K562 (cell line): ENCODE measurements at regions not wholly inside any gene's neighbourhood (a gene's known extent, or its start where the extent isn't known, plus 50 kb on each side); places are given as distances from the start of the nearest gene placed in this dataset.

Experiments
- ATAC-seq: fragments of 200-7000 bp; cut with Tn5 transposase; 3 replicates; pipeline ENCODE4 v1.9.1; 2020; ENCODE audit warnings: moderate library complexity
- BruUV-seq: library from RNA; stranded (reverse); fragments of 400-500 nt; replicated peaks from 2 replicates; lab custom pipeline; 2021; lab: Mats Ljungman, UMichigan
- CTCF ChIA-PET: fragments of 300-600 bp; formaldehyde crosslinking; extraction: SDS; loops from one replicate; lab custom pipeline; 2021; ENCODE audit warnings: low intra/inter-chr PET ratio; lab: Yijun Ruan, JAX
- POLR2A ChIA-PET: fragments of 300-600, 350-650 bp; sonication (Branson Sonifier 250); formaldehyde crosslinking; extraction: SDS; loops from one replicate; lab custom pipeline; 2021; ENCODE audit warnings: antibody characterized with exemption, inconsistent platforms; lab: Yijun Ruan, JAX
- DNase-seq, 4 experiments: peaks; one replicate each; pipeline versions ENCODE4 v3.0.0 to v3.0.0-alpha.2; 2011 to 2018; ENCODE audit warnings: low spot score in 3 of 4, mixed read lengths in 3 of 4; ENCODE audit errors: extremely low read depth in 1 of 4
- FAIRE-seq: peaks from 2 replicates; lab custom pipeline; 2011; peaks lifted over from hg19 to GRCh38; lab: Jason Lieb, UNC
- H2AFZ ChIP-seq: 2 replicates; pipeline ENCODE4 v1.6.0; 2011; ENCODE audit warnings: low read depth, low read length, control low read depth, inconsistent platforms
- H3K27ac ChIP-seq: fragments of 200-600 bp; 3 replicates; pipeline ENCODE4 v1.8.0; 2011; ENCODE audit warnings: low read depth, mild to moderate bottlenecking, control low read depth, inconsistent platforms, low read length, moderate library complexity, mixed read lengths; ENCODE audit errors: extremely low read depth
- H3K27me3 ChIP-seq, 2 experiments: fragments of 300-600 bp in 1 of 2; 2 replicates in 1 of 2; 3 replicates in 1 of 2; pipeline versions ENCODE4 v1.6.0 to v1.8.0; 2011; ENCODE audit warnings: inconsistent platforms in 2 of 2, low read length in 2 of 2, mild to moderate bottlenecking in 1 of 2, mixed read lengths in 1 of 2, moderate library complexity in 1 of 2; ENCODE audit not compliant: control insufficient read depth in 2 of 2, insufficient read depth in 2 of 2
- H3K36me3 ChIP-seq: fragments of 300-600 bp; 3 replicates; pipeline ENCODE4 v1.8.0; 2011; ENCODE audit warnings: mild to moderate bottlenecking, low read length, inconsistent platforms; ENCODE audit not compliant: control insufficient read depth, insufficient read depth
- H3K4me1 ChIP-seq, 2 experiments: fragments of 200-600 bp in 1 of 2; replicated peaks in 1 of 2; 2 replicates in 1 of 2; 3 replicates in 1 of 2; pipeline versions ENCODE4 v1.5.1 to v1.8.0; 2011; ENCODE audit warnings: inconsistent platforms in 2 of 2, low read length in 2 of 2, mild to moderate bottlenecking in 1 of 2, mixed read lengths in 1 of 2, moderate library complexity in 1 of 2; ENCODE audit not compliant: control insufficient read depth in 2 of 2, insufficient read depth in 2 of 2
- H3K4me2 ChIP-seq: 2 replicates; pipeline ENCODE4 v1.6.1; 2011; ENCODE audit warnings: low read length, control low read depth, inconsistent platforms, mixed read lengths; ENCODE audit not compliant: insufficient read depth
- H3K4me3 ChIP-seq: fragments of 200-600 bp; sonication (generic), shearing (Covaris generic); 2 replicates; pipeline ENCODE4 v1.5.1; 2016; ENCODE audit warnings: control low read depth, inconsistent platforms
- H3K79me2 ChIP-seq: fragments of 200-600 bp; 3 replicates; pipeline ENCODE4 v1.8.0; 2011; ENCODE audit warnings: low read length, inconsistent platforms; ENCODE audit not compliant: control insufficient read depth, insufficient read depth
- H3K9ac ChIP-seq, 2 experiments: 2 replicates each; pipeline versions ENCODE4 v1.6.0 to v1.6.1; 2011; ENCODE audit warnings: low read depth in 2 of 2, low read length in 2 of 2, control low read depth in 1 of 2, inconsistent platforms in 1 of 2, mild to moderate bottlenecking in 1 of 2, mixed read lengths in 1 of 2; ENCODE audit not compliant: insufficient read depth in 1 of 2
- H3K9me1 ChIP-seq: one replicate; pipeline ENCODE4 v1.6.0; 2011; ENCODE audit warnings: inconsistent platforms, mild to moderate bottlenecking, low read length, moderate library complexity; ENCODE audit not compliant: control insufficient read depth, insufficient read depth
- H3K9me3 ChIP-seq: replicated peaks from 2 replicates; pipeline ENCODE4 v1.5.1; 2011; ENCODE audit warnings: low read depth, low read length, inconsistent platforms; ENCODE audit not compliant: control insufficient read depth, insufficient read depth
- H4K20me1 ChIP-seq: replicated peaks from 2 replicates; pipeline ENCODE4 v1.6.1; 2011; ENCODE audit warnings: low read length, inconsistent platforms, mixed read lengths; ENCODE audit not compliant: control insufficient read depth, insufficient read depth
- CHD1 ChIP-seq: fragments of 200-600 bp; sonication (generic); IDR thresholded peaks from one replicate; pipeline ENCODE4 v1.6.1; 2012; ENCODE audit warnings: mild to moderate bottlenecking, moderate library complexity, low read length, inconsistent platforms
- COPS2 ChIP-seq: fragments of 450-650 bp; conservative IDR thresholded peaks from 2 replicates; pipeline ENCODE4 v1.6.1; 2016; ENCODE audit warnings: mild to moderate bottlenecking, moderate library complexity
- DLX4 ChIP-seq: fragments of 250-450 bp; sonication (Bioruptor Pico); IDR thresholded peaks from 2 replicates; pipeline ENCODE4 v1.6.1; 2021; ENCODE audit warnings: mild to moderate bottlenecking
- FOSL1 ChIP-seq: fragments of 200-800 bp; sonication (Bioruptor generic); conservative IDR thresholded peaks from 2 replicates; pipeline ENCODE4 v1.6.1; 2016; ENCODE audit warnings: missing genetic modification characterization, missing compliant biosample characterization
- MCM7 ChIP-seq, 2 experiments: fragments of 450-650 bp; IDR thresholded peaks; 2 replicates each; pipeline ENCODE4 v1.6.1; 2016 to 2018
- PTBP1 ChIP-seq: fragments of 200-400 bp; formaldehyde crosslinking; IDR thresholded peaks from 2 replicates; pipeline ENCODE4 v1.6.1; 2017; ENCODE audit warnings: low read depth, low read length
- SNRNP70 ChIP-seq: fragments of 200-400 bp; formaldehyde crosslinking; optimal IDR thresholded peaks from 2 replicates; pipeline ENCODE3; 2017; ENCODE audit warnings: low read depth, low read length
- SOX6 ChIP-seq: fragments of 450-650 bp; IDR thresholded peaks from 2 replicates; pipeline ENCODE4 v1.6.1; 2014; ENCODE audit warnings: mild to moderate bottlenecking
- ZFP91 ChIP-seq: sonication (generic); formaldehyde crosslinking; IDR thresholded peaks from 2 replicates; pipeline ENCODE4 v1.8.0; 2022; ENCODE audit warnings: mild to moderate bottlenecking, missing genetic modification reagents
- ZKSCAN3 ChIP-seq: fragments of 250-450 bp; sonication (Bioruptor Pico); IDR thresholded peaks from 2 replicates; pipeline ENCODE4 v1.4.0; 2020
- ZNF695 ChIP-seq: fragments of 450-650 bp; formaldehyde crosslinking; IDR thresholded peaks from 2 replicates; pipeline ENCODE4 v1.4.0; 2020; ENCODE audit warnings: mild to moderate bottlenecking, moderate library complexity
- ZNF75A ChIP-seq: fragments of 450-650 bp; formaldehyde crosslinking; IDR thresholded peaks from 2 replicates; pipeline ENCODE4 v1.4.0; 2020; ENCODE audit warnings: mild to moderate bottlenecking
- WGBS: fragments of 100-300 bp; shearing (Covaris generic); methylation state at CpG from one replicate; pipeline ENCODE4 v1.1.6; 2016; ENCODE audit warnings: low coverage, mixed read lengths; ENCODE audit not compliant: insufficient coverage; ENCODE audit errors: missing lambda C conversion rate; 5-methylcytosine and 5-hydroxymethylcytosine counted together
- in situ Hi-C: fragments of 300-500 bp; cut with MboI; formaldehyde crosslinking; loops from 4 replicates; pipeline ENCODE4 v1.15.0; 2018; ENCODE audit warnings: inconsistent platforms, mixed read lengths
- intact Hi-C: fragments of 100-400 bp; cut with micrococcal nuclease; formaldehyde crosslinking; loops from 2 replicates; pipeline ENCODE4 v1.14.2; 2022

- no TSS peak for BruUV-seq
- CTCF ChIA-PET: no interaction called here
Observed at GRCh38 chr1:230543085-230543484, 99.2 kb upstream of the COG2 start.

GRCh38 chr1:230542681-230543080, 99.6 kb upstream of the COG2 start:
- Histone ChIP-seq H3K9me1 (no peaks in the 10 kb centered on the region), H3K36me3 (no peaks in the 10 kb centered on the region), H3K4me2 (no peak overlapping the region), H3K27ac (no peak overlapping the region), H3K9me3 (no peaks in the 10 kb centered on the region), H3K4me1 (no peaks in the 10 kb centered on the region), H3K9ac (no peak overlapping the region), H3K4me3 (no peak overlapping the region), H3K79me2 (no peaks in the 10 kb centered on the region), H2AFZ (no peak overlapping the region), H4K20me1 (no peaks in the 10 kb centered on the region; the same call in 1 of the 2 replicates), H3K27me3 (no peaks in the 10 kb centered on the region; a peak in 2 of 5 replicates)
- DNase-seq (no peak), ATAC-seq (no peak), FAIRE-seq (no peak)
- WGBS: 0% methylated on average over 2 of the region's 2 CpGs
- intact Hi-C loops (no loop called here), in situ Hi-C loops (no loop called here)
- no TSS peak for BruUV-seq
- CTCF ChIA-PET: no interaction called here
- POLR2A ChIA-PET: interaction anchor here (0.6 kb wide), 1 partner anchor 10 kb away, joined by 3 read pairs; no protein-coding TSS in a partner anchor
- TF ChIP-seq ZNF75A (CRISPR knock-in tag) (no peak), DLX4 (CRISPR knock-in tag) (no peak), ZFP91 (CRISPR knock-in tag) (no peak), SOX6 (no peak), FOSL1 (tag) (no peak), ZKSCAN3 (CRISPR knock-in tag) (no peak), MCM7 (IDR thresholded peaks at IDR 0.05) (no peak), SNRNP70 (no peak)

More at GRCh38 chr1:230543085-230543484, 99.2 kb upstream of the COG2 start:
- Histone ChIP-seq H3K4me2 (no peak overlapping the region), H3K4me3 (no peak overlapping the region), H3K27me3 (no peaks in the 10 kb centered on the region; a peak in 2 of 5 replicates), H4K20me1 (no peaks in the 10 kb centered on the region; the same call in 1 of the 2 replicates), H3K4me1 (no peaks in the 10 kb centered on the region), H3K9ac (no peak overlapping the region), H3K36me3 (no peaks in the 10 kb centered on the region), H3K27ac (no peak overlapping the region), H3K9me3 (no peaks in the 10 kb centered on the region), H2AFZ (no peak overlapping the region), H3K79me2 (no peaks in the 10 kb centered on the region), H3K9me1 (no peaks in the 10 kb centered on the region)
- DNase-seq (no peak), ATAC-seq (no peak), FAIRE-seq (no peak)
- TF ChIP-seq COPS2 (no peak), PTBP1 (no peak), CHD1 (no peak), ZNF695 (CRISPR knock-in tag) (no peak)
- in situ Hi-C loops: no loop called here
- intact Hi-C loops: no loop called here
- WGBS: 0% methylated on average over 2 of the region's 2 CpGs
- POLR2A ChIA-PET: interaction anchor here (0.6 to 1.1 kb wide), 2 partner anchors 10 to 24 kb away, joined by 3 read pairs; no protein-coding TSS in a partner anchor
